H1 (cell line): ENCODE measurements at regions not wholly inside any gene's neighbourhood (a gene's known extent, or its start where the extent isn't known, plus 50 kb on each side); places are given as distances from the start of the nearest gene placed in this dataset.

Experiments used
- CTCF ChIA-PET: fragments of 300-600 bp; sonication (Branson Sonifier 250); formaldehyde crosslinking; loops from one replicate; lab custom pipeline; 2021; ENCODE audit not compliant: partially characterized antibody; lab: Charles Lee
- POLR2A ChIA-PET: fragments of 300-600 bp; sonication (Branson Sonifier 250); formaldehyde crosslinking; loops from one replicate; lab custom pipeline; 2021; ENCODE audit warnings: inconsistent platforms; ENCODE audit not compliant: partially characterized antibody; lab: Charles Lee
- DNase-seq, 2 experiments: peaks; one replicate each; pipeline versions ENCODE4 v3.0.0 to v3.0.0-alpha.2; 2010 to 2022; ENCODE audit warnings: low spot score in 2 of 2, low read depth in 1 of 2, mixed read lengths in 1 of 2
- FAIRE-seq: peaks from 2 replicates; lab custom pipeline; 2011; peaks lifted over from hg19 to GRCh38; lab: Jason Lieb, UNC
- H2AFZ ChIP-seq: 2 replicates; pipeline ENCODE4 v1.8.1; 2012; ENCODE audit warnings: low read length, inconsistent platforms
- H2AK5ac ChIP-seq: 2 replicates; pipeline ENCODE4 v1.6.1; 2013; ENCODE audit warnings: low read depth, low read length
- H2BK120ac ChIP-seq: replicated peaks from 2 replicates; pipeline ENCODE3; 2013; ENCODE audit warnings: low read depth, low read length, inconsistent platforms
- H2BK12ac ChIP-seq: 2 replicates; pipeline ENCODE4 v1.6.1; 2013; ENCODE audit warnings: low read depth, low read length
- H2BK15ac ChIP-seq: 2 replicates; pipeline ENCODE4 v1.6.1; 2013; ENCODE audit warnings: low read length
- H2BK20ac ChIP-seq: 2 replicates; pipeline ENCODE4 v1.6.1; 2013; ENCODE audit warnings: low read length
- H2BK5ac ChIP-seq: 2 replicates; pipeline ENCODE4 v1.6.1; 2013; ENCODE audit warnings: low read depth, low read length
- H3K14ac ChIP-seq: 2 replicates; pipeline ENCODE4 v1.6.1; 2013; ENCODE audit warnings: inconsistent platforms; ENCODE audit not compliant: insufficient read length
- H3K18ac ChIP-seq: 2 replicates; pipeline ENCODE4 v1.6.1; 2013; ENCODE audit warnings: low read length; ENCODE audit errors: extremely low read depth
- H3K23ac ChIP-seq: 2 replicates; pipeline ENCODE4 v1.6.1; 2013; ENCODE audit warnings: inconsistent platforms; ENCODE audit not compliant: insufficient read length
- H3K23me2 ChIP-seq: 2 replicates; pipeline ENCODE4 v1.6.1; 2013; ENCODE audit warnings: low read depth, low read length
- H3K27ac ChIP-seq: 2 replicates; pipeline ENCODE4 v1.6.1; 2011; ENCODE audit warnings: low read depth, low read length, inconsistent platforms
- H3K27me3 ChIP-seq, 4 experiments: replicated peaks in 1 of 4; 1 replicate in 1 of 4; 2 replicates in 3 of 4; pipeline versions ENCODE4 v1.6.1 to v1.8.1; 2011 to 2013; ENCODE audit warnings: low read length in 3 of 4, mild to moderate bottlenecking in 3 of 4, inconsistent platforms in 2 of 4, mixed read lengths in 2 of 4, moderate library complexity in 1 of 4; ENCODE audit not compliant: control insufficient read depth in 3 of 4, insufficient read depth in 3 of 4; ENCODE audit errors: extremely low read depth in 1 of 4
- H3K36me3 ChIP-seq, 4 experiments: 2 replicates each; pipeline versions ENCODE4 v1.6.1 to v1.8.1; 2011 to 2013; ENCODE audit warnings: mild to moderate bottlenecking in 4 of 4, low read length in 3 of 4, moderate library complexity in 2 of 4, control low read depth in 1 of 4, inconsistent platforms in 1 of 4; ENCODE audit not compliant: insufficient read depth in 4 of 4, control insufficient read depth in 2 of 4
- H3K4ac ChIP-seq: replicated peaks from 2 replicates; pipeline ENCODE3; 2013; ENCODE audit warnings: low read length, low read depth, mixed read lengths, inconsistent platforms; ENCODE audit not compliant: insufficient read length
- H3K4me1 ChIP-seq, 4 experiments: replicated peaks in 1 of 4; 1 replicate in 1 of 4; 2 replicates in 3 of 4; pipeline versions ENCODE4 v1.6.1 to v1.8.1; 2011 to 2013; ENCODE audit warnings: low read length in 3 of 4, inconsistent platforms in 2 of 4, mixed read lengths in 1 of 4; ENCODE audit not compliant: insufficient read depth in 4 of 4, control insufficient read depth in 3 of 4
- H3K4me2 ChIP-seq, 2 experiments: 2 replicates each; pipeline versions ENCODE4 v1.6.1 to v1.8.1; 2011 to 2013; ENCODE audit warnings: low read depth in 2 of 2, low read length in 2 of 2, control low read depth in 1 of 2, inconsistent platforms in 1 of 2, mild to moderate bottlenecking in 1 of 2; ENCODE audit not compliant: insufficient read depth in 1 of 2
- H3K4me3 ChIP-seq, 4 experiments: fragments of 200-600, 300-600 bp in 1 of 4; sonication (generic), shearing (Covaris generic), sonication (Bioruptor Twin) in 1 of 4; 2 replicates each; pipeline versions ENCODE4 v1.5.1 to v1.8.1; 2011 to 2016; ENCODE audit warnings: low read length in 4 of 4, low read depth in 3 of 4, control low read depth in 2 of 4, inconsistent platforms in 2 of 4, mild to moderate bottlenecking in 2 of 4, mixed read lengths in 1 of 4, moderate library complexity in 1 of 4; ENCODE audit not compliant: insufficient read depth in 2 of 4; ENCODE audit errors: extremely low read depth in 1 of 4
- H3K56ac ChIP-seq: replicated peaks from 2 replicates; pipeline ENCODE3; 2013; ENCODE audit warnings: low read depth, mild to moderate bottlenecking, mixed read lengths, low read length, inconsistent platforms; ENCODE audit not compliant: insufficient read length
- H3K79me1 ChIP-seq: 2 replicates; pipeline ENCODE4 v1.6.1; 2013; ENCODE audit warnings: low read depth, low read length, control low read depth
- H3K79me2 ChIP-seq, 2 experiments: 2 replicates each; pipeline versions ENCODE4 v1.6.1 to v1.8.1; 2012 to 2013; ENCODE audit warnings: low read length in 2 of 2, mild to moderate bottlenecking in 2 of 2, inconsistent platforms in 1 of 2; ENCODE audit not compliant: insufficient read depth in 2 of 2, control insufficient read depth in 1 of 2
- H3K9ac ChIP-seq, 4 experiments: replicated peaks in 1 of 4; 1 replicate in 1 of 4; 2 replicates in 3 of 4; pipeline versions ENCODE4 v1.6.1 to v1.8.1; 2011 to 2013; ENCODE audit warnings: low read depth in 3 of 4, low read length in 3 of 4, control low read depth in 2 of 4, mild to moderate bottlenecking in 2 of 4, moderate library complexity in 2 of 4, inconsistent platforms in 1 of 4; ENCODE audit errors: extremely low read depth in 1 of 4
- H3K9me3 ChIP-seq, 2 experiments: 2 replicates each; pipeline versions ENCODE4 v1.6.1 to v1.8.1; 2012 to 2013; ENCODE audit warnings: mild to moderate bottlenecking in 2 of 2, moderate library complexity in 2 of 2, control low read depth in 1 of 2, inconsistent platforms in 1 of 2, low read depth in 1 of 2, low read length in 1 of 2, mixed read lengths in 1 of 2; ENCODE audit not compliant: insufficient read depth in 2 of 2
- H4K20me1 ChIP-seq, 2 experiments: replicated peaks in 1 of 2; 2 replicates each; pipeline versions ENCODE3 to v1.8.1; 2011 to 2013; ENCODE audit warnings: inconsistent platforms in 2 of 2, low read length in 2 of 2, mild to moderate bottlenecking in 1 of 2; ENCODE audit not compliant: insufficient read depth in 2 of 2, control insufficient read depth in 1 of 2
- H4K5ac ChIP-seq: 2 replicates; pipeline ENCODE4 v1.6.1; 2013; ENCODE audit warnings: low read length, low read depth, mixed read lengths, inconsistent platforms; ENCODE audit not compliant: insufficient read length
- H4K8ac ChIP-seq: 2 replicates; pipeline ENCODE4 v1.8.0; 2013; ENCODE audit warnings: mild to moderate bottlenecking, moderate library complexity, low read length, inconsistent platforms; ENCODE audit not compliant: insufficient read depth; ENCODE audit errors: extremely low read depth
- H4K91ac ChIP-seq: replicated peaks from 2 replicates; pipeline ENCODE3; 2013; ENCODE audit warnings: low read length, mixed read lengths, inconsistent platforms; ENCODE audit not compliant: insufficient read length
- BACH1 ChIP-seq: IDR thresholded peaks from 2 replicates; pipeline ENCODE4 v1.6.1; 2012; ENCODE audit warnings: low read length, improper control_type of control experiment
- CHD2 ChIP-seq: IDR thresholded peaks from 2 replicates; pipeline ENCODE4 v1.6.1; 2012; ENCODE audit warnings: low read length, improper control_type of control experiment
- CREB1 ChIP-seq: IDR thresholded peaks from 2 replicates; pipeline ENCODE4 v1.6.1; 2012; ENCODE audit warnings: inconsistent platforms
- CTCF ChIP-seq, 3 experiments: IDR thresholded peaks; 1 replicate in 2 of 3; 2 replicates in 1 of 3; pipeline versions ENCODE4 v1.5.1 to v1.6.1; 2011; ENCODE audit warnings: low read length in 3 of 3, mild to moderate bottlenecking in 3 of 3, inconsistent platforms in 2 of 3, low read depth in 1 of 3, moderate library complexity in 1 of 3; ENCODE audit not compliant: insufficient read depth in 1 of 3; ENCODE audit errors: control extremely low read depth in 1 of 3
- HDAC2 ChIP-seq, 2 experiments: fragments of 300-600 bp in 1 of 2; sonication (generic) in 1 of 2; IDR thresholded peaks; 2 replicates each; pipeline ENCODE4 v1.6.1; 2011 to 2012; ENCODE audit warnings: low read depth in 2 of 2, low read length in 2 of 2, mild to moderate bottlenecking in 2 of 2, moderate library complexity in 2 of 2, borderline replicate concordance in 1 of 2, inconsistent platforms in 1 of 2
- JUN ChIP-seq: IDR thresholded peaks from 2 replicates; pipeline ENCODE4 v1.6.1; 2011; ENCODE audit warnings: low read depth, mild to moderate bottlenecking, improper control_type of control experiment, low read length
- KDM4A ChIP-seq: IDR thresholded peaks from one replicate; pipeline ENCODE4 v1.7.1; 2012; ENCODE audit warnings: low read depth, mild to moderate bottlenecking, moderate library complexity, low read length, inconsistent platforms; ENCODE audit not compliant: severe bottlenecking
- KDM5A ChIP-seq: fragments of 200-600 bp; IDR thresholded peaks from 2 replicates; pipeline ENCODE4 v1.7.1; 2012; ENCODE audit warnings: mild to moderate bottlenecking, low read length, inconsistent platforms, mixed read lengths
- PHF8 ChIP-seq: fragments of 200-600 bp; sonication (generic); conservative IDR thresholded peaks from 2 replicates; pipeline ENCODE4 v1.7.1; 2012; ENCODE audit warnings: low read depth, mild to moderate bottlenecking, inconsistent platforms, low read length, moderate library complexity
- SIX5 ChIP-seq: IDR thresholded peaks from 2 replicates; pipeline ENCODE4 v1.6.1; 2011; ENCODE audit warnings: mild to moderate bottlenecking, low read depth, low read length
- TAF7 ChIP-seq: optimal IDR thresholded peaks from 2 replicates; pipeline ENCODE3; 2011; ENCODE audit warnings: low read depth, mild to moderate bottlenecking, inconsistent platforms, low read length, moderate library complexity, borderline replicate concordance
- WGBS, 2 experiments: shearing (Covaris generic) in 1 of 2; methylation state at CpG; one replicate each; pipeline versions ENCODE4 v1.1.6 to v1.1.7; 2013 to 2015; ENCODE audit warnings: low lambda C conversion rate in 2 of 2, mixed read lengths in 2 of 2, inconsistent platforms in 1 of 2, low coverage in 1 of 2, missing lambda C conversion rate in 1 of 2; ENCODE audit not compliant: insufficient replicate concordance in 2 of 2, insufficient coverage in 1 of 2, insufficient read length in 1 of 2; ENCODE audit errors: extremely low coverage in 1 of 2, missing lambda C conversion rate in 1 of 2; 5-methylcytosine and 5-hydroxymethylcytosine counted together

GRCh38 chr11:23781803-23782560 lies 714.9 kb upstream of the LUZP2 start:
- no peak overlapping the region for H3K4ac ChIP-seq
- H4K5ac ChIP-seq: no peak overlapping the region
- ChIA-PET POLR2A (no interaction called here), CTCF (interaction anchor here (0.6 kb wide), 1 partner anchor 334 kb away, joined by 3 read pairs; no protein-coding TSS in a partner anchor)
- no peak overlapping the region for H2BK15ac ChIP-seq
- no peaks in the 10 kb centered on the region for H3K79me1 ChIP-seq
- no peak overlapping the region for H3K27ac ChIP-seq
- no peak overlapping the region for H3K56ac ChIP-seq
- DNase-seq (no peak), FAIRE-seq (no peak)
- H3K4me3 ChIP-seq: no peak overlapping the region
- H3K79me2 ChIP-seq: no peaks in the 10 kb centered on the region
- H2BK12ac ChIP-seq: no peak overlapping the region
- H3K4me1 ChIP-seq: no peaks in the 10 kb centered on the region
- no peak overlapping the region for H4K8ac ChIP-seq
- no peaks in the 10 kb centered on the region for H3K23me2 ChIP-seq
- H3K27me3 ChIP-seq: no peaks in the 10 kb centered on the region
- no peaks in the 10 kb centered on the region for H3K36me3 ChIP-seq
- H3K4me2 ChIP-seq: no peak overlapping the region
- no peak overlapping the region for H3K23ac ChIP-seq
- no peak overlapping the region for H2BK20ac ChIP-seq
- H3K9me3 ChIP-seq: no peaks in the 10 kb centered on the region
- no peak overlapping the region for H3K14ac ChIP-seq
- H2BK5ac ChIP-seq: no peak overlapping the region
- H4K20me1 ChIP-seq: no peaks in the 10 kb centered on the region
- H2AFZ ChIP-seq: no peak overlapping the region
- H4K91ac ChIP-seq: no peak overlapping the region
- 93% methylated on average over 4 of the region's 4 CpGs; no CpG with 5 or more reads in 1 of the 2 experiments for WGBS, 2 experiments
- no peak overlapping the region for H3K9ac ChIP-seq
- H2AK5ac ChIP-seq: no peak overlapping the region
- H2BK120ac ChIP-seq: no peak overlapping the region
- H3K18ac ChIP-seq: no peak overlapping the region
- TF ChIP-seq PHF8 (no peak), CHD2 (no peak), JUN (no peak), SIX5 (no peak), CREB1 (no peak), CTCF (IDR thresholded peaks at IDR 0.05; ENCODE audit: control extremely low read depth in 1 of 3, insufficient read depth in 1 of 3, low read depth in 1 of 3, low read length in 3 of 3) (no peak), HDAC2 (IDR thresholded peaks at IDR 0.05; ENCODE audit: borderline replicate concordance in 1 of 2, low read depth in 2 of 2, low read length in 2 of 2) (no peak), KDM5A (no peak), KDM4A (no peak), BACH1 (no peak), TAF7 (no peak)
